HepG2 (cell line): ENCODE measurements at regions not wholly inside any gene's neighbourhood (a gene's known extent, or its start where the extent isn't known, plus 50 kb on each side); places are given as distances from the start of the nearest gene placed in this dataset.

ENCODE experiments used
- CENPBD1 ChIP-seq: sonication (generic); formaldehyde crosslinking; IDR thresholded peaks from 2 replicates; pipeline ENCODE4 v1.8.0; 2022; ENCODE audit warnings: missing genetic modification reagents, low read depth, mild to moderate bottlenecking, borderline replicate concordance
- CREM ChIP-seq, 2 experiments: sonication (generic) in 1 of 2; formaldehyde crosslinking in 1 of 2; IDR thresholded peaks; 2 replicates each; pipeline versions ENCODE4 v1.4.0 to v1.6.1; 2016 to 2020; ENCODE audit warnings: antibody characterized with exemption in 1 of 2, mild to moderate bottlenecking in 1 of 2, missing genetic modification reagents in 1 of 2
- FOXA1 ChIP-seq, 2 experiments: fragments of 450-650 bp in 1 of 2; sonication (generic) in 1 of 2; formaldehyde crosslinking in 1 of 2; IDR thresholded peaks; 2 replicates each; pipeline versions ENCODE4 v1.4.0 to v1.6.1; 2016 to 2020; ENCODE audit warnings: missing genetic modification reagents in 1 of 2
- HDAC2 ChIP-seq: sonication (generic); formaldehyde crosslinking; IDR thresholded peaks from 2 replicates; pipeline ENCODE4 v1.4.0; 2020; ENCODE audit warnings: missing genetic modification reagents
- HMG20B ChIP-seq: conservative IDR thresholded peaks from 2 replicates; pipeline ENCODE4 v1.6.1; 2016; ENCODE audit warnings: missing genetic modification reagents, missing compliant biosample characterization
- HNRNPK ChIP-seq: fragments of 200-400 bp; formaldehyde crosslinking; IDR thresholded peaks from 2 replicates; pipeline ENCODE4 v1.6.1; 2018; ENCODE audit warnings: low read length, low read depth, moderate library complexity, mild to moderate bottlenecking; ENCODE audit not compliant: poor library complexity, severe bottlenecking
- ISL2 ChIP-seq: sonication (generic); formaldehyde crosslinking; IDR thresholded peaks from 2 replicates; pipeline ENCODE4 v1.5.0; 2020; ENCODE audit warnings: missing genetic modification reagents
- JUNB ChIP-seq: sonication (generic); formaldehyde crosslinking; IDR thresholded peaks from 2 replicates; pipeline ENCODE4 v1.8.0; 2022; ENCODE audit warnings: missing genetic modification reagents, mild to moderate bottlenecking, borderline replicate concordance
- KDM1A ChIP-seq: IDR thresholded peaks from 2 replicates; pipeline ENCODE4 v1.6.1; 2016; ENCODE audit warnings: missing compliant biosample characterization
- LCORL ChIP-seq, 2 experiments: fragments of 450-650 bp in 1 of 2; sonication (generic) in 1 of 2; formaldehyde crosslinking in 1 of 2; IDR thresholded peaks; 2 replicates each; pipeline versions ENCODE4 v1.5.0 to v1.6.1; 2017 to 2020; ENCODE audit warnings: antibody characterized with exemption in 1 of 2, missing genetic modification reagents in 1 of 2
- MAFF ChIP-seq: IDR thresholded peaks from 2 replicates; pipeline ENCODE4 v1.6.1; 2011; ENCODE audit warnings: low read depth, low read length, improper control_type of control experiment
- NFIC ChIP-seq: IDR thresholded peaks from 2 replicates; pipeline ENCODE4 v1.6.1; 2012; ENCODE audit warnings: mild to moderate bottlenecking, low read length, inconsistent platforms
- PHB2 ChIP-seq: fragments of 450-650 bp; IDR thresholded peaks from 2 replicates; pipeline ENCODE4 v1.6.1; 2018; ENCODE audit not compliant: partially characterized antibody
- RAD51 ChIP-seq: fragments of 450-650 bp; IDR thresholded peaks from 2 replicates; pipeline ENCODE4 v1.6.1; 2016; ENCODE audit warnings: borderline replicate concordance
- SMAD3 ChIP-seq: sonication (generic); formaldehyde crosslinking; IDR thresholded peaks from 2 replicates; pipeline ENCODE4 v1.4.0; 2020; ENCODE audit warnings: missing genetic modification reagents
- SOX13 ChIP-seq, 3 experiments: fragments of 450-650 bp in 1 of 3; sonication (generic) in 1 of 3; formaldehyde crosslinking in 1 of 3; IDR thresholded peaks in 2 of 3; conservative IDR thresholded peaks in 1 of 3; 2 replicates each; pipeline versions ENCODE4 v1.5.0 to v1.6.1; 2016 to 2020; ENCODE audit warnings: antibody characterized with exemption in 1 of 3, mild to moderate bottlenecking in 1 of 3, missing compliant biosample characterization in 1 of 3, missing genetic modification reagents in 1 of 3, moderate library complexity in 1 of 3
- TAF15 ChIP-seq: fragments of 200-400 bp; formaldehyde crosslinking; IDR thresholded peaks from one replicate; pipeline ENCODE4 v1.6.1; 2018; ENCODE audit warnings: mild to moderate bottlenecking, low read depth, low read length; ENCODE audit not compliant: poor library complexity, severe bottlenecking
- TBX2 ChIP-seq: sonication (generic); formaldehyde crosslinking; IDR thresholded peaks from 2 replicates; pipeline ENCODE4 v1.5.0; 2020; ENCODE audit warnings: missing genetic modification reagents, mild to moderate bottlenecking, borderline replicate concordance
- YEATS2 ChIP-seq: sonication (generic); formaldehyde crosslinking; IDR thresholded peaks from 2 replicates; pipeline ENCODE4 v1.4.0; 2020; ENCODE audit warnings: missing genetic modification reagents, borderline replicate concordance
- ZNF232 ChIP-seq: sonication (generic); formaldehyde crosslinking; IDR thresholded peaks from 2 replicates; pipeline ENCODE4 v1.4.0; 2020; ENCODE audit warnings: missing genetic modification reagents, borderline replicate concordance
- ZNF468 ChIP-seq: sonication (generic); formaldehyde crosslinking; IDR thresholded peaks from 2 replicates; pipeline ENCODE4 v1.8.0; 2022; ENCODE audit warnings: mild to moderate bottlenecking, moderate library complexity, missing genetic modification reagents
- ZNF644 ChIP-seq: IDR thresholded peaks from 2 replicates; pipeline ENCODE4 v1.6.1; 2016; ENCODE audit warnings: low read depth
- ZNF670 ChIP-seq: sonication (generic); formaldehyde crosslinking; IDR thresholded peaks from 2 replicates; pipeline ENCODE4 v1.8.0; 2022; ENCODE audit warnings: mild to moderate bottlenecking, missing genetic modification reagents, borderline replicate concordance
- ZSCAN29 ChIP-seq: sonication (generic); formaldehyde crosslinking; conservative IDR thresholded peaks from 2 replicates; pipeline ENCODE4 v1.4.0; 2020; ENCODE audit warnings: mild to moderate bottlenecking, missing genetic modification reagents
- TF ChIP-seq, protein P1 (sequence below): sonication (generic); formaldehyde crosslinking; IDR thresholded peaks from 2 replicates; pipeline ENCODE4 v1.8.0; 2022; ENCODE audit warnings: missing genetic modification reagents, mild to moderate bottlenecking, moderate library complexity, borderline replicate concordance

GRCh38 chr3:144162042-144162441 lies 190.4 kb downstream of the DIPK2A start (continued):
- TF ChIP-seq LCORL (IDR thresholded peaks at IDR 0.05) = 0 out of 2 replicates have a peak, but pooled peaks have one; percentile 13
- peak; percentile 44; the same call in 1 of the 2 replicates for TF ChIP-seq LCORL (CRISPR knock-in tag; IDR thresholded peaks at IDR 0.05)
- peak; percentile 62; the same call in 1 of the 2 replicates for TF ChIP-seq HDAC2
- peak; percentile 56; the same call in 1 of the 2 replicates for TF ChIP-seq SMAD3 (CRISPR knock-in tag)
- TF ChIP-seq ZSCAN29 (CRISPR knock-in tag) = peak; percentile 42; the same call in 1 of the 2 replicates
- TF ChIP-seq PHB2 = no peak
- no peak for TF ChIP-seq ZNF670 (CRISPR knock-in tag)
- TF ChIP-seq ZNF468 (CRISPR knock-in tag) = no peak
- TF ChIP-seq ZNF644 (CRISPR knock-in tag) = peak; percentile 41; the same call in 1 of the 2 replicates
- TF ChIP-seq SOX13 (IDR thresholded peaks at IDR 0.05) = no peak
- TF ChIP-seq SOX13 (CRISPR knock-in tag; conservative IDR thresholded peaks at IDR 0.05 in 1 of 2, IDR thresholded peaks at IDR 0.05 in 1 of 2) = peak in 1 of 2 experiments; percentile 79; a peak in 2 of 4 replicates
- peak; percentile 98 for TF ChIP-seq FOXA1 (IDR thresholded peaks at IDR 0.05)
- peak; percentile 96 for TF ChIP-seq FOXA1 (CRISPR knock-in tag; IDR thresholded peaks at IDR 0.05)
- peak; percentile 86 for TF ChIP-seq NFIC
- no peak for TF ChIP-seq RAD51
- TF ChIP-seq TAF15 = no peak
- no peak for TF ChIP-seq CENPBD1 (CRISPR knock-in tag)
- TF ChIP-seq, protein P1, sequence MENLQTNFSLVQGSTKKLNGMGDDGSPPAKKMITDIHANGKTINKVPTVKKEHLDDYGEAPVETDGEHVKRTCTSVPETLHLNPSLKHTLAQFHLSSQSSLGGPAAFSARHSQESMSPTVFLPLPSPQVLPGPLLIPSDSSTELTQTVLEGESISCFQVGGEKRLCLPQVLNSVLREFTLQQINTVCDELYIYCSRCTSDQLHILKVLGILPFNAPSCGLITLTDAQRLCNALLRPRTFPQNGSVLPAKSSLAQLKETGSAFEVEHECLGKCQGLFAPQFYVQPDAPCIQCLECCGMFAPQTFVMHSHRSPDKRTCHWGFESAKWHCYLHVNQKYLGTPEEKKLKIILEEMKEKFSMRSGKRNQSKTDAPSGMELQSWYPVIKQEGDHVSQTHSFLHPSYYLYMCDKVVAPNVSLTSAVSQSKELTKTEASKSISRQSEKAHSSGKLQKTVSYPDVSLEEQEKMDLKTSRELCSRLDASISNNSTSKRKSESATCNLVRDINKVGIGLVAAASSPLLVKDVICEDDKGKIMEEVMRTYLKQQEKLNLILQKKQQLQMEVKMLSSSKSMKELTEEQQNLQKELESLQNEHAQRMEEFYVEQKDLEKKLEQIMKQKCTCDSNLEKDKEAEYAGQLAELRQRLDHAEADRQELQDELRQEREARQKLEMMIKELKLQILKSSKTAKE (CRISPR knock-in tag) = peak; percentile 19; the same call in 1 of the 2 replicates
- TF ChIP-seq MAFF = peak; percentile 45
- peak; percentile 61; the same call in 1 of the 2 replicates for TF ChIP-seq ISL2 (CRISPR knock-in tag)
- TF ChIP-seq KDM1A (CRISPR knock-in tag) = no peak
- no peak for TF ChIP-seq JUNB
- 0 out of 2 replicates have a peak, but pooled peaks have one; percentile 56 for TF ChIP-seq CREM (IDR thresholded peaks at IDR 0.05)
- TF ChIP-seq CREM (CRISPR knock-in tag; IDR thresholded peaks at IDR 0.05) = no peak
- TF ChIP-seq YEATS2 (CRISPR knock-in tag) = peak; percentile 28; the same call in 1 of the 2 replicates
- 0 out of 2 replicates have a peak, but pooled peaks have one; percentile 29 for TF ChIP-seq HMG20B (CRISPR knock-in tag)
- no peak for TF ChIP-seq ZNF232 (CRISPR knock-in tag)
- no peak for TF ChIP-seq HNRNPK
- TF ChIP-seq TBX2 (CRISPR knock-in tag) = 0 out of 2 replicates have a peak, but pooled peaks have one; percentile 22
